ENCODE measurements at regions not wholly inside any gene's neighbourhood (a gene's known extent, or its start where the extent isn't known, plus 50 kb on each side); places are given as distances from the start of the nearest gene placed in this dataset.
"Not testable (repeated sequence)": the region's sequence is repeated elsewhere in the genome, so short reads cannot be mapped to it uniquely, and the experiment has no call there.

- no peak for DNase-seq (ENCODE audit: low read depth)
These were observed 54.3 kb downstream of the HAND2 start for GRCh38 chr4:173475751-173476150.

GRCh38 chr4:173469622-173470021 is 60.4 kb downstream of the HAND2 start:
- no peak for DNase-seq (ENCODE audit: low read depth)

- no peak for DNase-seq (ENCODE audit: low read depth)
These were observed 61.7 kb downstream of the HAND2 start for GRCh38 chr4:173468314-173468713.

- DNase-seq (ENCODE audit: low read depth), result no peak
These were observed 63.9 kb downstream of the HAND2 start for GRCh38 chr4:173466101-173466500.

GRCh38 chr4:173464481-173464880 is 65.5 kb downstream of the HAND2 start:
- no peak for DNase-seq (ENCODE audit: low read depth)

- no peak for DNase-seq (ENCODE audit: low read depth)
These were observed 64.9 kb upstream of the SCRG1 start for GRCh38 chr4:173463816-173464215.

GRCh38 chr4:173461170-173461569 is 62.3 kb upstream of the SCRG1 start:
- DNase-seq (ENCODE audit: low read depth), result no peak

- DNase-seq (ENCODE audit: low read depth), result no peak
These were observed 60.9 kb upstream of the SCRG1 start for GRCh38 chr4:173459857-173460256.

GRCh38 chr4:173457893-173458292 is 59.0 kb upstream of the SCRG1 start:
- DNase-seq (ENCODE audit: low read depth), result no peak

- not testable (repeated sequence) for DNase-seq (ENCODE audit: low read depth)
These were observed 52.5 kb upstream of the SCRG1 start for GRCh38 chr4:173451435-173451834.

GRCh38 chr4:173450281-173450680 is 51.4 kb upstream of the SCRG1 start:
- DNase-seq (ENCODE audit: low read depth), result no peak

GRCh38 chr4:173449380-173449717 is 50.4 kb upstream of the SCRG1 start:
- no peak for DNase-seq (ENCODE audit: low read depth)

- DNase-seq (ENCODE audit: low read depth), result peak; percentile 69
These were observed 49.9 kb upstream of the SCRG1 start for GRCh38 chr4:173448608-173449379.
